T-helper 2 cell (primary cell): ENCODE measurements at regions not wholly inside any gene's neighbourhood (a gene's known extent, or its start where the extent isn't known, plus 50 kb on each side); places are given as distances from the start of the nearest gene placed in this dataset.
"Not testable (repeated sequence)": the region's sequence is repeated elsewhere in the genome, so short reads cannot be mapped to it uniquely, and the experiment has no call there.

Experiments used
- DNase-seq, 5 experiments: peaks; one replicate each; pipeline versions ENCODE4 v3.0.0 to v3.0.0-alpha.2; 2012 to 2022

- DNase-seq = no peak
These were observed 79.6 kb upstream of the LRPAP1 start for GRCh38 chr4:3611778-3612177.

GRCh38 chr4:3610851-3611250, 78.6 kb upstream of the LRPAP1 start:
- not testable (repeated sequence) for DNase-seq

DNA sequence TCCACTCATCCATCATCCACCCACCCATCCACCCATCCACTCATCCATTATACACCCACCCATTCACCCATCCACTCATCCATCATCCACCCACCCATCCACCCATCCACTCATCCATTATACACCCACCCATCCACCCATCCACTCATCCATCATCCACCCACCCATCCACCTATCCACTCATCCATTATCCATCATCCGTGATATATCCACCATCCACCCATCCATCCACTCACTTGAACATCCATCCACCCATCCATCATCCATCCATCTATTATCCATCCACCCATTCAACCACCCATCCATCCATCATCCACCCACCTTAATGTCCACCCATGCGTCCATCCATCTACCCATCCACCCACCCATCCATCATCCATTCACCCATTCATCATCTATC, 77.7 kb upstream of the LRPAP1 start:
- DNase-seq = not testable (repeated sequence)

GRCh38 chr4:3607690-3608552, 75.7 kb upstream of the LRPAP1 start:
- DNase-seq = no peak

- peak in 1 of 5 experiments; percentile 8 for DNase-seq
These were observed 74.6 kb upstream of the LRPAP1 start for GRCh38 chr4:3606850-3607249.

GRCh38 chr4:3606271-3606670, 74.0 kb upstream of the LRPAP1 start:
- DNase-seq = peak in 1 of 5 experiments; percentile 4

DNA sequence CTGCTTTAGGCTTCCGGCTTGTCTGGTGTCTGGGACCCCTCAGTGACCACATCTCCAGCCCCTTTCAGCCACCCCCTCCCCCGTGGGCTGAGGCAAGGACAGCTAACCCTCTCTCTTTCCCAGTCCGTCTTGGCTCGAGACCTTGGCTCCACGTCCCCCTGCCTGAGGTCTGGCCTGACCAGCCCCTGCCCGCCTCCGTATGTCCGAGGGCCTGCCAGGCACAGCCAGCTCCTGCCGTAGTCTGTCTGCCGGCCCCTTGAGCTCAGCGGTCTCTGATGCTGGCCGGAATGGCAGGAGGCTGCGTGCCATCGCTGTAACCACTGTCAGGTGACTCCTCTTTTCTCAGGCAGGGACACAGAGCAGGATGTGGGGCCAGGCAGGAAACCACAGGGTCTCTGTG, 73.3 kb upstream of the LRPAP1 start:
- DNase-seq = no peak

DNA sequence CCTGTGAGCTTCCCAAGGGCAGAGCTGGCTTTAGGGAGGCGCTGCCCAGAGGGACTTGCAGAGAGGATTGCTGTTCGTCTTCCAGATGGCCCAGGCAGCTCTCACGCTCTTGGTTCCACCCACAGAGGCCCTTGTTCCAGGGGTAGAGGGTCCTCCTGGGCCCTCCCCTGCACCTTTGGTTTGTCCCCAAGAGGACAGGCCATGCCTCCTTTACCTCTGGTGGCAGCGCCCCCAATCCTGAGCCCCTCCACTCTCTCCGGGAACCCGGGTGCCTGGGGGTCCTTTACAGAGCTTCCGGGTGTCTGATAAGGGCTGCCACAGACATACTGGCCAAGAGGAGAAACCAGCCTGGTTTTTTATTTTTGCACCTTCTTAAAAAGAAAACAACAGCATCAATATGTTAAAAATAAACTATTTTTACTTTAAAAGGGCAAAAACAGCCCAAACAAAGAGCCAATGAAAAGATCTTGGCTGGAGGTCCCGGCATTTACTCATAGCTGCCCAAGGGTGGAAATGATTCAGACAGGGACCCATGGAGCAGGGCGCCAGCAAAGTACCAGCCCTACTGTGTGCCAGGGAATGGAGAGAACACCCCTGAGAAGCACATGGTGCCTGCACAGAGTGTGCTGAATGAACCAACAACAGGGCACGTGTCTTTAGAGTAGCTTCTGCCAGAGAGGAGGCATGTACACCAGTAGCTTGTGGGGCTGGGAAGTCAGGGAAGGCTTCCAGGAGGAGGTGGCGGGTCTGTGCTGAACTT, 70.8 kb upstream of the LRPAP1 start:
- DNase-seq = not testable (repeated sequence)

GRCh38 chr4:3601992-3602391, 69.8 kb upstream of the LRPAP1 start:
- DNase-seq = no peak

- not testable (repeated sequence) for DNase-seq
These were observed 69.0 kb upstream of the LRPAP1 start for GRCh38 chr4:3601108-3601690.

DNA sequence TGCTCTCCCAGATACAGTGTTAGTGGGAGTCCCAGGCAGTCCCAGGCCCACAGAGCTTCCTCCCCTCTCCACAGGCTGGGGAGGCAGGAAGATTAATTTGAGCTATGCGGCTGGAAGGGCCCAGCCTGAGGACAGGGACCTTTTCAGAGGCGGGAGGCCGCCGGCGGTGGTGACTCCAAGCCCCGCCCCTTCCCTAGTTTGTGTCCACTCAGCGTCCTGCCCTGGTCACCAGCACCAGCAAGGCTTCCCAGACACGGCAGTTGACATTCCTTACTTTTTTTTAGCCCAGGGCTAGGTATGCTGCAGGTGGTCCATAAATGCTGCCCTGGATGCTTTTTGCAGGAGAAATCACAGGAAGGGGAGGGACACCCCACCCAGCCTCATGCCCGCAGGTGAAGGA, 67.7 kb upstream of the LRPAP1 start:
- DNase-seq = no peak

DNA sequence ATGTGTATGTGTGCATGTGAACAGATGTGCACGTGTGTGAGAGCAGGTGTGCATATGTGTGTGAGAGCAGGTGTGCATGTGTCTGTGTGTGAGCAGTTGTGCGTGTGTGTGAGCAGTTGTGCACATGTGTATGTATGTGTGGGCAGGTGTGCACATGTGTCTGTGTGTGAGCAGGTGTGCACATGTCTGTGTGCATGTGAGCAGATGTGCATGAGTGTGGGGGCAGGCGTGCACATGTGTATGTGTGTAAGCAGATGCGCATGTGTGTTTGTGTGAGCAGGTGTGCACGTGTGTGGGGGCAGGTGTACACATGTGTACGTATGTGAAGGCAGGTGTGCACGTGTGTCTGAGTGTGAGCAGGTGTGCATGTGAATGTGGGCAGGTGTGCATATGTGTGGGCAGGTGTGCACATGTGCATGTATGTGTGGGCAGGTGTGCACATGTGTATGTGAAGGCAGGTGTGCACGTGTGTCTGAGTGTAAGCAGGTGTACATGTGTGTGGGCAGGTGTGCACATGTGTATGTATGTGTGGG, 66.5 kb upstream of the LRPAP1 start:
- no peak for DNase-seq

DNA sequence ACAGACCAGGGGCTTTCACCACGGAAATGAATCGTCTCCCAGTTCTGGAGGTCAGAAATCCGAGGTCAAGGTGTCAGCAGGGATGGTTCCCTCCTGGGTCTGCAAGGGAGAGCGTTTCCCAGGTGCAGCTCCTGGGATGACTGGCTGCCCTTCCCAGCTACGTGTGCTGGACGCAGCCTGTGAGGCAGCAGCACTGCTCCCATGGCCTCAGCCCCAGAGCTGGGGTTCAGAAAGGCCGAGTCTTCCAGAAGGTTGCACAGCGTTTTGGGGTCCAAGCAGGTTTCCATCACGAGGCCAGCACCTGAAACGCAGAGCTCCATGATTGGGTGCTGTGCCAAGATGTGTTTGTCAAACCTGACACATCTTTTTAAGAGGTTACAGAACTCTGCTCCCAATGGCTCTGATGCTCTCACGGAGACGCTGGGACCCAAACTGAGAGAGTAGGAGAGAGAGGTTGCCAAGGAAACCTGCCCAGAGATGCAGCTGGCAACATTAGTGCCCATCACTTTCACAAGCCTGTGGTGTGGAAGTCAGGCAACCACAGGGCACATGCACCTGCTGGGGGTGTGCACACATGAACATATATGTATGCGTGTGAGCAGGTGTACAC, 65.8 kb upstream of the LRPAP1 start:
- DNase-seq = not testable (repeated sequence)

GRCh38 chr4:3596957-3597733, 64.9 kb upstream of the LRPAP1 start:
- DNase-seq = not testable (repeated sequence)

DNA sequence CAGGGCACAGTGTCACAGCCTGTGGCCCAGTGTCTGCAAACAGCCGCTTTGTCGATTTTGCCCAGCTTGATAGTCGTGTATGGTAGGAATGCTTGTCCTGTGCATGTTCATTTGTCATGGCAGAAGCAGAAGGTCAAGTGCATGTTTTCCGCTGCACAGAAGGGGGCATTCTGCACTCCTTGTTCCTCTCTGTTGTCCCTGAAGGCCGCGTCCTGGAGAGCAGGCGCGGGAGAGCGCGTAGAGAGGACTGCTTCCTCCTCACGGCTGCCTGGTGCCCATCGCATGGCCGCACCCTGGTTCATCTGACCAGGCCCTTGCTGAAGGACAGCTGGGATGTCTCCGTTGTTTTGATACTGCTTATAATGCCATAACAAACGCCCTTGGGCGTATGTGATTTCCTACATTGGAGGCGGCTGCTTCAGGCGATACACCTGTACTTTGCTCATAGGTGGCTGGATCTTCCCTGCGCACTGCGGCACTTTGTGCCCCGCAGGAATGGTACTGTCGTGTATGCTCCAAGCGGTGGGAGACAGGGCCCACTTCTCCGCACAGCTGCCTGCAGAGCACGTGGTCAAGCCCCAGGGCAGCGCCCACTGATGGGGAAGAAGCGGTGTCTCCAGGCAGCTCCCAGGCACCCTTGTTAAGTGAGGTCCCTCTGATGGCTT, 63.5 kb upstream of the LRPAP1 start:
- not testable (repeated sequence) for DNase-seq

- DNase-seq = not testable (repeated sequence)
These were observed 62.5 kb upstream of the LRPAP1 start for GRCh38 chr4:3594751-3595150.

- not testable (repeated sequence) for DNase-seq
These were observed 58.0 kb upstream of the LRPAP1 start for GRCh38 chr4:3589946-3590924.

- not testable (repeated sequence) for DNase-seq
These were observed 57.2 kb upstream of the LRPAP1 start for GRCh38 chr4:3589379-3589778.

GRCh38 chr4:3588517-3589194, 56.4 kb upstream of the LRPAP1 start:
- not testable (repeated sequence) for DNase-seq
